Smooth muscle cell (in vitro differentiated cells): ENCODE measurements at regions not wholly inside any gene's neighbourhood (a gene's known extent, or its start where the extent isn't known, plus 50 kb on each side); places are given as distances from the start of the nearest gene placed in this dataset.

Experiments
- DNase-seq: peaks from one replicate; lab custom pipeline; 2025; ENCODE audit not compliant: unreplicated experiment; lab: John Stamatoyannopoulos, UW
- H2AFZ ChIP-seq: fragments of 200-600 bp; sonication (generic); 2 replicates; pipeline ENCODE4 v1.6.0; 2016; ENCODE audit warnings: antibody characterized with exemption, low read depth, mild to moderate bottlenecking
- H3F3A ChIP-seq: fragments of 200-600 bp; sonication (generic); 2 replicates; pipeline ENCODE4 v1.6.0; 2017; ENCODE audit warnings: antibody characterized with exemption, low read depth
- H3K27ac ChIP-seq: fragments of 200-600 bp; sonication (generic); 2 replicates; pipeline ENCODE4 v1.5.1; 2016; ENCODE audit warnings: low read depth, mild to moderate bottlenecking
- H3K27me3 ChIP-seq: fragments of 200-600 bp; sonication (generic); 2 replicates; pipeline ENCODE4 v1.6.1; 2016; ENCODE audit warnings: low read depth, mild to moderate bottlenecking
- H3K36me3 ChIP-seq: fragments of 200-600 bp; sonication (generic); 2 replicates; pipeline ENCODE4 v1.5.1; 2016; ENCODE audit warnings: low read depth
- H3K4me1 ChIP-seq: fragments of 200-600 bp; sonication (generic); 2 replicates; pipeline ENCODE4 v1.5.1; 2016; ENCODE audit warnings: low read depth
- H3K4me2 ChIP-seq: fragments of 200-600 bp; sonication (generic); 2 replicates; pipeline ENCODE4 v1.6.0; 2016; ENCODE audit warnings: mild to moderate bottlenecking
- H3K4me3 ChIP-seq: fragments of 200-600 bp; sonication (generic); 2 replicates; pipeline ENCODE4 v1.5.1; 2016; ENCODE audit warnings: mild to moderate bottlenecking
- H3K79me2 ChIP-seq: fragments of 200-600 bp; sonication (generic); 2 replicates; pipeline ENCODE4 v1.6.0; 2016; ENCODE audit warnings: low read depth, mild to moderate bottlenecking
- H3K9ac ChIP-seq: fragments of 200-600 bp; sonication (generic); 2 replicates; pipeline ENCODE4 v1.6.0; 2016; ENCODE audit warnings: low read depth
- H3K9me3 ChIP-seq: fragments of 200-600 bp; sonication (generic); replicated peaks from 2 replicates; pipeline ENCODE4 v1.5.1; 2016; ENCODE audit warnings: low read depth
- H4K20me1 ChIP-seq: fragments of 200-600 bp; sonication (generic); 2 replicates; pipeline ENCODE4 v1.6.0; 2016; ENCODE audit warnings: low read depth
- CTCF ChIP-seq: fragments of 200-600 bp; sonication (generic); IDR thresholded peaks from 2 replicates; pipeline ENCODE4 v1.5.1; 2017; ENCODE audit warnings: borderline replicate concordance, mild to moderate bottlenecking, antibody characterized with exemption; ENCODE audit not compliant: insufficient read depth, poor library complexity, severe bottlenecking
- WGBS: methylation state at CpG from one replicate; pipeline ENCODE4 v1.1.7; 2016; ENCODE audit warnings: low lambda C conversion rate; 5-methylcytosine and 5-hydroxymethylcytosine counted together

GRCh38 chr13:90833951-90834350 is 513.5 kb upstream of the MIR17HG start:
- DNase-seq = no peak
- no peaks in the 10 kb centered on the region for H3K4me1 ChIP-seq
- no peaks in the 10 kb centered on the region for H3K36me3 ChIP-seq
- no peak overlapping the region for H3K9ac ChIP-seq
- H3K79me2 ChIP-seq = no peaks in the 10 kb centered on the region
- no peaks in the 10 kb centered on the region for H4K20me1 ChIP-seq
- no peaks in the 10 kb centered on the region for H3F3A ChIP-seq
- no peak overlapping the region for H3K4me2 ChIP-seq
- no peak for TF ChIP-seq CTCF
- H2AFZ ChIP-seq = no peak overlapping the region
- no peaks in the 10 kb centered on the region for H3K9me3 ChIP-seq
- H3K4me3 ChIP-seq = no peak overlapping the region
- H3K27me3 ChIP-seq = no peaks in the 10 kb centered on the region
- H3K27ac ChIP-seq = no peak overlapping the region

GRCh38 chr13:90834700-90835099 is 512.8 kb upstream of the MIR17HG start:
- no peak for TF ChIP-seq CTCF
- Histone ChIP-seq H3K4me1 (no peaks in the 10 kb centered on the region), H3F3A (no peaks in the 10 kb centered on the region), H3K4me3 (no peak overlapping the region), H3K9ac (no peak overlapping the region), H3K9me3 (no peaks in the 10 kb centered on the region), H3K27me3 (no peaks in the 10 kb centered on the region), H3K36me3 (no peaks in the 10 kb centered on the region), H4K20me1 (no peaks in the 10 kb centered on the region), H3K27ac (no peak overlapping the region), H3K4me2 (no peak overlapping the region), H2AFZ (no peak overlapping the region), H3K79me2 (no peaks in the 10 kb centered on the region)
- DNase-seq = no peak
- WGBS = 81% methylated on average over 5 of the region's 5 CpGs

- no peaks in the 10 kb centered on the region for H3K4me1 ChIP-seq
- H3K27me3 ChIP-seq = no peaks in the 10 kb centered on the region
- DNase-seq = no peak
- H3K79me2 ChIP-seq = no peaks in the 10 kb centered on the region
- no peak overlapping the region for H3K27ac ChIP-seq
- no peaks in the 10 kb centered on the region for H3K9me3 ChIP-seq
- TF ChIP-seq CTCF = no peak
- no peak overlapping the region for H3K4me2 ChIP-seq
- no peak overlapping the region for H2AFZ ChIP-seq
- no peak overlapping the region for H3K4me3 ChIP-seq
- H3K9ac ChIP-seq = no peak overlapping the region
- H4K20me1 ChIP-seq = no peaks in the 10 kb centered on the region
- H3K36me3 ChIP-seq = no peaks in the 10 kb centered on the region
- no peaks in the 10 kb centered on the region for H3F3A ChIP-seq
Measured at GRCh38 chr13:90835826-90836225, 511.7 kb upstream of the MIR17HG start.

- Histone ChIP-seq H3K9ac (no peak overlapping the region), H3K4me2 (no peak overlapping the region), H3K27me3 (no peaks in the 10 kb centered on the region), H3F3A (no peaks in the 10 kb centered on the region), H3K36me3 (no peaks in the 10 kb centered on the region), H4K20me1 (no peaks in the 10 kb centered on the region), H2AFZ (no peak overlapping the region), H3K4me1 (no peaks in the 10 kb centered on the region), H3K9me3 (no peaks in the 10 kb centered on the region), H3K79me2 (no peaks in the 10 kb centered on the region), H3K27ac (no peak overlapping the region), H3K4me3 (no peak overlapping the region)
- no peak for DNase-seq
- WGBS = 92% methylated on average over 4 of the region's 4 CpGs
- no peak for TF ChIP-seq CTCF
Measured at GRCh38 chr13:90838317-90838960, 509.0 kb upstream of the MIR17HG start.
